IPS DF 4.7 (cell line): ENCODE measurements at regions not wholly inside any gene's neighbourhood (a gene's known extent, or its start where the extent isn't known, plus 50 kb on each side); places are given as distances from the start of the nearest gene placed in this dataset.
"Not testable (repeated sequence)": the region's sequence is repeated elsewhere in the genome, so short reads cannot be mapped to it uniquely, and the experiment has no call there.

ENCODE experiments used
- DNase-seq: peaks from one replicate; pipeline ENCODE4 v3.0.0-alpha.2; 2013; ENCODE audit warnings: low spot score; ENCODE audit errors: extremely low read depth

- DNase-seq: no peak
Measured at GRCh38 chr2:226580403-226580802, 219.2 kb downstream of the IRS1 start.

- DNase-seq: no peak
Measured at GRCh38 chr2:226579519-226579918, 220.1 kb downstream of the IRS1 start.

- DNase-seq: no peak
Measured at GRCh38 chr2:226578879-226579278, 220.7 kb downstream of the IRS1 start.

- DNase-seq: no peak
Measured at GRCh38 chr2:226578373-226578772, 221.2 kb downstream of the IRS1 start.

- DNase-seq: no peak
Measured at GRCh38 chr2:226575928-226576327, 223.7 kb downstream of the IRS1 start.

GRCh38 chr2:226573158-226573557 lies 226.5 kb downstream of the IRS1 start:
- DNase-seq: no peak

GRCh38 chr2:226564667-226565066 lies 235.0 kb downstream of the IRS1 start:
- no peak for DNase-seq

- DNase-seq: no peak
Measured at GRCh38 chr2:226561962-226562361, 237.7 kb downstream of the IRS1 start.

- DNase-seq: no peak
Measured at GRCh38 chr2:226560325-226560724, 239.3 kb downstream of the IRS1 start.

GRCh38 chr2:226559536-226559935 lies 240.1 kb downstream of the IRS1 start:
- no peak for DNase-seq

GRCh38 chr2:226558418-226558817 lies 241.2 kb downstream of the IRS1 start:
- DNase-seq: no peak

GRCh38 chr2:226556050-226556449 lies 243.6 kb downstream of the IRS1 start:
- DNase-seq: no peak

- DNase-seq: no peak
Measured at GRCh38 chr2:226554701-226555100, 244.9 kb downstream of the IRS1 start.

GRCh38 chr2:226553333-226553732 lies 246.3 kb downstream of the IRS1 start:
- no peak for DNase-seq

- no peak for DNase-seq
Measured at GRCh38 chr2:226552571-226553285, 246.9 kb downstream of the IRS1 start.

GRCh38 chr2:226551522-226552250 lies 247.9 kb downstream of the IRS1 start:
- DNase-seq: no peak

- no peak for DNase-seq
Measured at GRCh38 chr2:226550801-226551200, 248.8 kb downstream of the IRS1 start.

- no peak for DNase-seq
Measured at GRCh38 chr2:226548732-226549131, 250.9 kb downstream of the IRS1 start.

- no peak for DNase-seq
Measured at GRCh38 chr2:226544596-226545210, 254.9 kb downstream of the IRS1 start.

- no peak for DNase-seq
Measured at GRCh38 chr2:226540204-226540994, 259.2 kb downstream of the IRS1 start.

- DNase-seq: no peak
Measured at GRCh38 chr2:226536410-226536809, 263.2 kb downstream of the IRS1 start.

GRCh38 chr2:226532976-226533375 lies 266.6 kb downstream of the IRS1 start:
- not testable (repeated sequence) for DNase-seq
